Activated naive CD4-positive, alpha-beta T cell treated with anti-CD3 and anti-CD28 coated beads, Interleukin-2, amount 50 U/mL, for 16 hours (primary cell): ENCODE measurements at regions not wholly inside any gene's neighbourhood (a gene's known extent, or its start where the extent isn't known, plus 50 kb on each side); places are given as distances from the start of the nearest gene placed in this dataset.

ENCODE experiments used
- DNase-seq: peaks from one replicate; pipeline ENCODE4 v3.0.0-alpha.2; 2020

DNA sequence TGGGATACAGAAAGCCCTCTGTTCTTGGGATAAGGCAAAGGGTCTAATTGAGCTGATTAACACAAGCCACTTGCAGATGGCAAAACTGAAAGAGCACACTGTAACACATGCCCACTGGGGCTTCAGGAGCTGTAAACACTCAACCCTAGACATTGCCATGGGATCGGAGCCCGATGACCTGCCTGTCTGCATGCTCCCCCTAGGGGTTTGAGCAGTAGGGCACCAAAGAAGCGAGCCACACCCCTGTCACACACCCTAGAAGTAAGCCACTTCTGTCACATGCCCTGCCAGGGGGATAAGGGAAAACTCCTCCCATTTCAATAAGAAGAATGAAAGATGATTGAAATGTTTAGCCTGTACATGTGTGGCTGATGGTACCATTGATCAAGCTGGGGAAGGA, 81.3 kb upstream of the IRX6 start:
- DNase-seq: no peak

DNA sequence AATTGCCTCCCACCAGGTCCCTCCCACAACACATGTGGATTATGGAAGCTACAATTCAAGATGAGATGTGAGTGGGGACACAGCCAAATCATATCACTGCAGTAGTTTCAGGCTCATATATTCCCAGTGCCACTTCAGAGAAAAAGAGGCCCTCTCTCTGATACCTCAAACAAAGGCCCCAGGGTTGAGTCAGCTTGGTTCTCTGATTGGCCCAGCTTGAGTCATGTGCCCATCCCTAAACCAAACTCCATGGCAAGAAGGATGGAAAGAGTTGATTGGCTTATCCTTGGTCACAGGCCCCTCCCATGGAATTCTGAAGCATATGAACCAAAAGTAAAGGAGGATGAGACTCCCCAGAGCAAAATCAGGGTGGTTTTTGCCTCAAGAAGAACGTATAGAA, 75.9 kb upstream of the IRX6 start:
- no peak for DNase-seq

DNA sequence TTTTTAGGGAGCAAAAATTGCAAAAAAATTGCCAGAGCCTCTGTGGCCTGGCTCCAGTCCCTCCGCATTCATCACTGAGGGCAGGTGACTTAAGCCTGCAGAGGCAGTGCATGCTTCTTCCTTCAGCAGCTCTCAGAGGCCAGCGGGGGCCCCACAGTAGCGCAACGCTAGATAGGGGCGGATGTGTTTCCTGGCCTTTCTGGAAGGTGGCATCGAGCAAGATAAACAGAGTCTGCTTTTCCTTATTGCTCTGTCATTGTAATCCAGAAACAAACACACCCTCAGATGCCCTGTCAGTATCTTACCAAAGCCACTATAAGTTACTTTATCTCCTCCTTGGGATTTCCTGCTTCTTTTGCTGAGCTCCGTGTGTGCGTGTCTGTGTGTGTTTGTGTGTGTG, 75.5 kb upstream of the IRX6 start:
- DNase-seq: no peak

DNA sequence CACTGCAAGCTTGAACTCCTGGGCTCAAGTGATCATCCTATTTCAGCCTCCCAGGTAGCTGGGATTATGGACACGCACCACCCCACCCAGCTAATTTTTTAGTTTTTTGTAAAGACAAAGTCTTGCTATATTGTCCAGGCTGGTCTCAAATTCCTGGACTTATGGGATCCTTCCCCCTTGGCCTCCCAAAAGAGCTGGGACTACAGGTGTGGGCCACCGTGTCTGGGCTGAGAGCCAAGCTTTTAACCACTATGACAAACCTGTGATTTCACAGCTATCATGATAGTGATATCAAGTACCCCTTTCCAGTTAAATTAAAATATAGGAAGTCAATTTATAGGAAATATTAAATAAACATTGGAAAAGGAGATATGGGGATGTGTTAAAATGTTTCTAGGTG, 74.6 kb upstream of the IRX6 start:
- DNase-seq: no peak

DNA sequence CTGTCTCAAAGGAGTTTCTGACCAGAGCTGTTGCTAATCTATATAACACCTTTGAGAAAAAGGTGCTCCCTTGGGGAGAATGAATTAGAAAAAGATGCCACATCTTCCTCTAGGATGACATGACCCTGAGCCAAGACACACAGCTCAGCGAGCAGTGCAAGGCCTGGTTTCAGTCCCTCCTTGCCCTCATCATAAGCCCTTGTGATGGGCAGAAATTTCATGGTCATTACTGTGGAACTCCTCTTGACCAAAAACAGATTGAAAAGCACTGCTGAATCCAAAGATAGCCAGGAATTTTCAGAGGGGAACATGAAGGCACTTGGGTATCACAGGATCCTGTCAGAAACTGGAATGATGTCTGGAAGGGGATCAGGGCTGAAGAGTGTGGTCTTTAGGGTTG, 74.1 kb upstream of the IRX6 start:
- no peak for DNase-seq

DNA sequence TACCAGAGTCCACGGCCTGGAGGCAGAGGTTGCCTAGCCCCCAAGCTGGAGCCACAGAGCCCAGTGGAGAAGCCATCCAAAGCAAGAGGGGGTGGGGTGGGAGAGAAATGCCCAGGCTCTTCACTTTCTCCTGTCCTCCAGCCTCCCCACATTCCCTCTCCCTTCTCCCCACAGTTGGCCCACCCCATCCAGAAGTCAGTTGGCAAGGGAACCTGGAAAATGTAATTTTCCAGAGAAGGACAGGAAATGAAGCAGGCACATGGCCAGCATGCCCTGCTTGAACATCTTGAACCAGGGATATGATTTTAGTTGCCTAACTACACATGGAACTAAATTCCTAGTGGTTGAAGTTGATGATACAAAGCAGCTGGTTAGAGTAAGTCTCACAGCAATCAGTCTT, 73.3 kb upstream of the IRX6 start:
- DNase-seq: no peak

DNA sequence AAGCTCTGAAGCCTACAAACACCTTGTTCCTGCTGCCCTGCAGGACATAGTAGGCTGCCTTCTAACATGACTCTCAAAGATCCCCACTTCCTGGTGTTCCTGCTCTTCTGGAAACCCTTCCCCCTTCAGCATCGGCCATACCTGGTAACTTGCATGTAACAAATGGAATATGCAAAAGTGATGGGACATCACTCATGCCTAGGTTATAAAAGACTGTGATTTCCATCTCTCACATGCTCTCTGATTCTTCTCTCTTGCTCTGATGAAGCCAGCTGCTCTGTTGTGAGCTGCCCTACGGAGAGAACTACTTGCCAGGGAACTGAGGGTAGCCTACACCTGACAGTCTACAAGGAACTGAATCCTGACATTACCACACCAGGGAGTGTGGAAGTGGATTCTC, 72.9 kb upstream of the IRX6 start:
- DNase-seq: no peak

DNA sequence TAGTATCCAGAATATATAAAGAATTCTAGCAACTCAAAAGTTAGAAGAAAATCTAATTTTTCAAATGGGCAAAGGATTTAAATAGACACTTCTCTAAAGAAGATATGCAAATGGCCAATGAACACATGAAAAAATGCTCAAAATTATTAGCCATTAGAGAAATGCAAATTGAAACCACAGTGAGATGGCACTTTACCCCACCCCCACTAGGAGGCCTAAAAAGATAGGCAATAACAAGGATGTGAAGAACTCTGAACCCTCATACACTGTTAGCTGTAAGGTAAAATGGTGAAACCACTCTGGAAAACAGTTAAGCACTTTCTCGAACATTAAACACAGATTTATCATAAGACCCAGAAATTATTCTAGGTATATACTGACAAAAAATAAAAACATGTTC, 71.4 kb upstream of the IRX6 start:
- DNase-seq: no peak

DNA sequence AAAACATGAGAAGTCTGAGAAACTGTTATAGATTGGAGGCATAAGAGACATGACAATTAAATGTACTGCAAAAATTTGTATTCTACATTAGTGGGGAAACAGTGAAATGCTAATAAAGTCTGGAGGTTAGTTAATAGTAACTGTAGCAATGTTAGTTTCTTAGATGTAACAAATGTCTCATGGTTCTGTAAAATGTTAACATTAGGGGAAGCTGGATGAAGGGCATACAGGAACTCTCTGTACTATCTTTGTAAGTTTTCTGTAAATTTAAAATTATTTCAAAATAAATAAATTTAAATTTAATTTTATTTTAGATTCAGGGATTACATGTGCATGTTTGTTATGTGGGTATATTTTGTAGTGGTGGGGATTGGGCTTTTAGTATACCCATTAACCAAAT, 70.0 kb upstream of the IRX6 start:
- DNase-seq: no peak

DNA sequence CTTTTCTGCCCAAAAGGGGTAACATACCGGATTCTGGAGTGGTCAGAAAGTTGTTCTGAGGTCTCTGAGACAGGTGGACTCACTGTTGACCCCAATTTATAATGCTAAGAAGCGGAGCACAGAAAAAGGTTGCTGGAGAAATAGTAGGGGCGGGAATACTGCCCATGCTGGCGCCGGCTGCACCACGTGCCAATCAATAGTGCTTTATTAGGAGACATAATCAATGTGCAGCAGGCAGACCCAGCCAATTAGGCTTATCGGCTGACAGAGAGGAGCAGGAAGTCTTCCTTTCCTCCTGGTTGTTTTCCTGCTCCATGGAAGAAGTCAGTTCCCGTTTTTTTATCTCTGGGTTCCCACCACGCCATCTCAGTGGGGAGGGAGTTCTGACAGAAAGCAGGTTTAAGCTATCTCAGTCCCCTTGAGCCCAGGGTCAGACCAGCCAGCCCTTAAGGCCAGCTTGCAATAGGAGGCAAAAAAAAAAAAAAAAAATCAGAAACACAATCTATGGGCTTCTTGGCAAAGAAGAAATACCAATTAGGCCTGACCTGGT, 68.2 kb upstream of the IRX6 start:
- DNase-seq: no peak

DNA sequence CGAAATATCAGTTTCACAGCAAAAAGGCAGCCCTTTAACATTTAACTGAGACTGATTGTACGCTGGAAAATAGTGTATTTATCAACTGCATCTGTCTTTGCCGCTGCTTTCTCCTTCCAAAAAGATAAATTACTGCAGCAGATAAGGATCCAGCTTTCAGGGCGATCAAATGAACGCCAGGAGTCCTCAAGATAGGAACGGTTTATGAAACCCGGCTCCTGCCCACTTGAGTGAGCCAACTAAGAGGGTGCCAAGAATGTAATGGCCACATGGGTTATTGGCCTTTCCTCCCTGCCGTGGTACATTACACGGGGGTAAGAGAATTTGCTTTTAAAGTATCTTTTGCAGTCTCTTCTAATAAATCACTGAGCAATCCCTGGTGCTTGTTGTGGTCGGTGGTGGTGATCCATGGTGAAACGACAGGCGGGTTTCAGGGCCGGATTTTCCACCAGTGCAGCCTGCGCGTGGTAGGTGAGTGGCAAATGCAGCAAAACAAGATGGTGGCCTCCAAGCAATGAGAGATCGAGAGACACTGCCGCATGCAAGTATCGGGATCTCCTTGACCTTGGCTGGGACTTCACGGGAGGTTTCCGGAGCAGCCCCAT, 67.5 kb upstream of the IRX6 start:
- no peak for DNase-seq

DNA sequence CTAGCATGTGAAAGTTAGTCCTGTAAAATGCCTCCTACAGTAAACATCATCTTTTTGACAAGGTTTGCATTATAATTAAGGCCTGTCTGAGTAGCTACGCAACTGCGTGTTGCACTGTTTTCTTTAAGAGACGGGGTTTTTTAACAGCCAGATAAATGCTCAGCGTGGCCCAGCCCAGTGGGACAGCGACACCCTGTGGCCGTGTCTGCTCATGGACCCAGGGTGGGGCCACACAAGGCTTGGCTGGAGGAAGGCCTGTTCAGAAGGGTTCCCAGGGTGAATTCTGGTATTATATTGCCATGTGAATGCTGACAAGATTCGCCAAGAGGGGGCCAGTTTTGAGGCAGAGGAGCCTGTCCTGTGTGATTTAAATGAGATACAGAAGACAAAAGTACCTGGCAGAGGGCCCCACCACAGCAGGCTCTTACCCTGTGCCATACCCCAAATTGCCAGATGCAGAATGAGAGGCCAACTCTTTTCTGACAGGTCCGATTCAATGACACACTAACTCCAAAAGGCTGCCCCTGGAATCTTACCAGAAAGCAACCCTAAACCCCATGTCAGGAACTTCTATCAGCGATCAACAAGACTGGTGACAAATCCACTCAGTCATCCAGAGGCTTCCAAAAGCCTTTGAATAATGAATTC, 65.9 kb upstream of the IRX6 start:
- DNase-seq: peak; percentile 26

DNA sequence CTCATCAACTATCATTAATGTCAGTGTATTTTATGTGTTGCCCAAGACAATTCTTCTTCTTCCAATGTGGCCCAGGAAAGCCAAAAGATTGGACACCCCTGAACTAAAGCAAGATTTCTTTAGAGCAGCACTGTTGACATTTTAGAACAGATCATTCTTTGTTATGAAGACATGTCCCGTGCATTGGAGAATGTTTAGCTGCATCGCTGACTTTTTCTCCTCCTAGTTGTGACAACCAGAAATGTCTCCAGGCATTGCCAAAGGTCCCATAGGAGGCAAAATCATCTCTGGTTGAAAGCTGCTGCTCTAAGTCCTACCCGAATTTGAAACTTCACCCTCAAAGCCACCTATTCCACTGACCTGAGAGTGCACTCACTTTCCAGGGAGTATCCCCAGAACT, 62.7 kb upstream of the IRX6 start:
- no peak for DNase-seq

DNA sequence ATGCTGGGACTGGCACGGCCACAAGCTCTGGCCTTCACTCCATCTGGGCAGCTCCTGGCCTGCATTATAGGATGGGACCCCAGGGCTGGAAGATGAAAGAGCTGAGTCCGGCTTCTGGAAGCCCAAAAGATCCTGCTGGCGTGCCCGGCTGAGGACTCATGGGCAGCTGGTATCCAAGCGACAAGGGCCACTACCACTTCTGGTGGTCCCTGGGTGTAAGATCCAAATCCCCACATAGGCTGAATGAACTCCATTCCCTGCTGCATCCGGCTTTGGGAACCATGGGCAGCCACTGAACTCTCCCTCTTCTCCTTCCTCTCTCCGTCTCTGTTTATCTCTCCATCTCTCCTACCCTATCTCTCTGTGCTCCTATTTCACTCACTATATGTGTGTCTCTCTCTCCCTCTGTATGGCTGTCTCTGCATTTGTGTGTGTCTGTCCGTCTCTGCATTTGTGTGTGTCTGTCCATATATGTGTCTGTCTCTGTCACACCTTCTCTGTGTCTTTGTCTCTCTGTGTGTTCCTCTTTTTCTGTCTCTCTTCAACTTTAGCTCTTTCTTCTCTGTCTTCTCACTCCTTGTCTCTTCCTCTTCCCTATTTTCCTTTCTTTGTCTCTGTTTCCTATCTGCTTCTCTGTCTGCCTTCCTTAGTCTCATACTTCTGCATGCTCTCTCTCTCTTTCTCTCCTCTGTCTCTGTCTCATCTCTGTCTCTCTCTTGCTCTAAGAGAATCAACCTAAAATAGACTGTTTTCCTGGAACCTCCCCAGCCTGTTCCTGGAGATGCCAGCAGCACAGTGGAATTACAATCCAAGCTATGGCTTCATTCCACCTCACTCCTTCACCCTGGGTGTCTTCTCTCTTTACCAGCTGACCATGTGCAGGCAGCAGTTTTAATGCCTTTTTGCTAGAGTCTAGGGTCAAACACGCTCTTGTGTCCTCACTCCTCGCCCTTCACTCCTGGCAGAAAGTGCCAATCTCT, 60.4 kb upstream of the IRX6 start:
- DNase-seq: no peak

DNA sequence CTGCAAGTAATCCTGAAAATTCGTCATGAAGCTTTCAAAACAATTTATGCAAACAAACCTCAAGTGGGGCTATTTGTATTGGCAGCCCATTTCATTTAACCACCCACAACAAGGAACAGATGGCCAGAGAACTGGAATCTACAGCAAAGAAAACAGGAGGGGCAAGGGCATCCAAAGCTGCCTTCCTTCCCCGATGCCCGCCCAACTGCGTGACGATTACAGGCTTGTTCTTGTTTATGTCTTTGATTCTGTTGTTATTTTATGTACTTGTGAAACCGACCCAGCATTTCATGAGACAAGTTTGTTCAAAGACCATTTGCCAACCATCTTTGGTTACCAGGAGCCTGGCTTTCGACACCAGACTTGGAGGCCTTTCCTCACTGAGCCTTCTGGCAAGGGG, 59.1 kb upstream of the IRX6 start:
- no peak for DNase-seq

DNA sequence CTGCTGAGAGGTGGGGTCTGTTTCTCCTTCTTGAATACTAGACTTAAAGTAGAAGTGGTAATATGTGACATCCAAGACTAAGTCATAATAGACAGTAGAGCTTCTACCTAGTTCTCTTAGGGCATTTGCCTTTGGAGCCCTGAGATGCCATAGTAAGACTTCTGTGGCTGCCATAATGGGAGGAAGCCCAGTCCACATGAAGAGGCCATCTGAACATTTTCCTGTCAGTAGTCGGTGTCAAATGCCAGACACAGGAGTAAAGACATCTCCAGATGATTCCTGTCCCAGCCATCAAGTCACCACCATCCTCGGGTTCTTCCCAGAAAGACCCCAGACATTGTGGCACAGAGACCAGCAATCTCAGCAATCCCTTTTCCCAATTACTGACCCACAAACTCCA, 58.1 kb upstream of the IRX6 start:
- no peak for DNase-seq

DNA sequence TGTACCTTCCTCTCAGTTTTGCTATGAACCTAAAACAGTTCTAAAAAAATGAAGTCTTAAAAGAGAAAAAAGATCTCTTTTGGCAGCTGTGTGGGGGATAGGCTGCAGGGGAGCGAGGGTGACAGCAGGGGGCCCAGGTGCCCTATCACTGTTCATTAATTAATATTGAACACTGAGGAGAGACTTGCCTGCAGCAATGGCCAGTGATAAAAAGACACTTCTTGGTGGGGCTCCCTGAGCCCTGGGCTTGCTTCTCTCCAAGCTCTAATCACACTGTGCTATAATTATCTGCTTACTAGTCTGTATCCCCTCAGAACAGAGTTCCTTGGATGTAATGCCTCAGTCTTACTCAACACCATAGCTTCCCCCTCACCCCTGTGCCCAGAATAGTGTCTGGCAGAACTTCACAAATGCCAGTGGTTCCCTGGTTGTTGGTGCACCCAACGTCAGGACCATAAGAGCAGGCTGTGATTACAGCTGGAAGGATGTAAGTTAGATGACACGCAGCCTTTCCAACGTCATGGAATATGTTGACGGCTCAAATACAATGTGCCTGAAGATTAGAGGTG, 52.0 kb upstream of the IRX6 start:
- no peak for DNase-seq

DNA sequence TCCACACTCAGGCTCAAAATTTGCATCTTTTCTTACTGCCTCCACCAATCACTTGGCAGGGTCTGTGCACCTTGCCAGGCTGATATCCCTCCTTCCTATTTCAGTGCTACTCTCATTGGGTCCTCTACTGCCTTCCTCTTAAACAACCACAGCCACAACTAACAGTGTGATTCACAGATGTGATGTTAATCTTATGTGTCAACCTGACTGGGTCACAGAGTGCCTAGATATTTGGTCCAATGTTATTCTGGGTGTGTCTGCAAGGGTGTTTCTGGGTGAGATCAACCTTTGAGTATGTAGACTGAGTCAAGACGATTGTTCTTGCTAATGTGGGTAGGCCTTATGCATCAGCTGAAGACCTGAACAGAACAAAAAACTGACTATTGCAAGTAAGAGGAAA, 51.3 kb upstream of the IRX6 start:
- DNase-seq: no peak

DNA sequence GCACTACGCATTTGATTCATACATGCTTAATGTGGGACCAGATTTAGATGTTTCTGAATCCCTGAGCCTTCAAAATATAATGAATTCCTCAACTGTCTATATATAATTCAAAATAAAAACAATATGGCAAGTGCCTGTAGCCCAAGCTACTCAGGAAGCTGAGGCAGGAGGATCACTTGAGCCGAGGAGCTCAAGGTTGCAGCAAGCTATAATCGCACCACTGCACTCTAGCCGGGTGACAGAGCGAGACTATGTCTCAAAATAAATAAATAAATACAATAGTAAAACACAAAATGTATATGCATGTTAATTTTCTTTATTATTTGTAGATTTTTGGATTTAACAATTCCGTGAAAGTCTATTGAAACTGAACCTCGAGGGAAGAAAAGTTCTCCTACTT, 50.6 kb upstream of the IRX6 start:
- no peak for DNase-seq

DNA sequence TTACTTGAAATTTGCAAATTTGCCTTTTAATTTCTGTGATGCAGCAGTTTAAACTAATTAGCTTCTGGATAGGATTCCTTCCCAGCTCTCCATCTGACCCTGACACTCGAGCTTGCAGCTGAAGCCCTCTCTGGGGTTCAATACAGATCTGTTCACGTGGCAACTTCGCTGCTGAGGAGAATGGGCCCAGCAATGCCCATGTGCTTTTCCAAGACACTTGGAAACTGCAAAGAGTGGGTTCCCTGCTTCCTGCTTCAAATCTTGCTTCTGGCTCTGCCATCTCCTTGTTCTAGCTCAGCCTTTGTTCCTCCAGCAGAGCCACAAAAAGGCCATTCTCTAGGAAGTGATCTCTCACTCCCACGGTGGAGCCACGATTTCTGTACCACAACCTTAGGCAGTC, 50.0 kb upstream of the IRX6 start:
- DNase-seq: no peak
